RWPE2 (cell line): ENCODE measurements at regions not wholly inside any gene's neighbourhood (a gene's known extent, or its start where the extent isn't known, plus 50 kb on each side); places are given as distances from the start of the nearest gene placed in this dataset.

Experiments
- ATAC-seq: fragments of 200-7000 bp; cut with Tn5 transposase; 3 replicates; pipeline ENCODE4 v1.9.1; 2021; ENCODE audit warnings: low read depth
- DNase-seq: peaks from one replicate; pipeline ENCODE4 v3.0.0-alpha.2; 2020; ENCODE audit warnings: low spot score
- H3K27ac ChIP-seq: fragments of 450-650 bp; 2 replicates; pipeline ENCODE4 v1.5.1; 2017; ENCODE audit warnings: mild to moderate bottlenecking; ENCODE audit not compliant: poor library complexity, severe bottlenecking
- H3K27me3 ChIP-seq: fragments of 250-450 bp; sonication (Bioruptor Pico); 2 replicates; pipeline ENCODE4 v1.5.1; 2021; ENCODE audit warnings: mild to moderate bottlenecking, moderate library complexity; ENCODE audit not compliant: insufficient read depth, poor library complexity, severe bottlenecking
- H3K36me3 ChIP-seq: fragments of 250-450 bp; sonication (Bioruptor Pico); 2 replicates; pipeline ENCODE4 v1.5.1; 2020; ENCODE audit warnings: low read depth, mild to moderate bottlenecking, moderate library complexity
- H3K4me1 ChIP-seq: fragments of 250-450 bp; sonication (Bioruptor Pico); 2 replicates; pipeline ENCODE4 v1.5.1; 2021; ENCODE audit warnings: mild to moderate bottlenecking, moderate library complexity; ENCODE audit not compliant: insufficient read depth, poor library complexity, severe bottlenecking
- H3K4me3 ChIP-seq: fragments of 250-450 bp; sonication (Bioruptor Pico); 2 replicates; pipeline ENCODE4 v1.5.1; 2021; ENCODE audit warnings: mild to moderate bottlenecking, moderate library complexity; ENCODE audit not compliant: severe bottlenecking
- H3K9me3 ChIP-seq: fragments of 250-450 bp; sonication (Bioruptor Pico); 2 replicates; pipeline ENCODE4 v1.5.1; 2021; ENCODE audit warnings: mild to moderate bottlenecking, moderate library complexity; ENCODE audit not compliant: severe bottlenecking
- CTCF ChIP-seq: fragments of 450-650 bp; IDR thresholded peaks from one replicate; pipeline ENCODE4 v1.5.1; 2017; ENCODE audit warnings: mild to moderate bottlenecking, moderate library complexity; ENCODE audit not compliant: poor library complexity, severe bottlenecking

- peaks cover 3% of the 10 kb centered on the region for H3K4me1 ChIP-seq
- DNase-seq, result no peak
Observed at GRCh38 chr11:106497822-106498221, 420.4 kb downstream of the AASDHPPT start.

GRCh38 chr11:106503901-106504300 lies 426.4 kb downstream of the AASDHPPT start:
- no peak for ATAC-seq

More at GRCh38 chr11:106497822-106498221, 420.4 kb downstream of the AASDHPPT start:
- TF ChIP-seq CTCF, result no peak
- Histone ChIP-seq H3K9me3 (no peaks in the 10 kb centered on the region), H3K4me3 (no peak overlapping the region), H3K27me3 (no peaks in the 10 kb centered on the region), H3K27ac (no peak overlapping the region), H3K36me3 (no peaks in the 10 kb centered on the region)
- no peak for ATAC-seq

DNA sequence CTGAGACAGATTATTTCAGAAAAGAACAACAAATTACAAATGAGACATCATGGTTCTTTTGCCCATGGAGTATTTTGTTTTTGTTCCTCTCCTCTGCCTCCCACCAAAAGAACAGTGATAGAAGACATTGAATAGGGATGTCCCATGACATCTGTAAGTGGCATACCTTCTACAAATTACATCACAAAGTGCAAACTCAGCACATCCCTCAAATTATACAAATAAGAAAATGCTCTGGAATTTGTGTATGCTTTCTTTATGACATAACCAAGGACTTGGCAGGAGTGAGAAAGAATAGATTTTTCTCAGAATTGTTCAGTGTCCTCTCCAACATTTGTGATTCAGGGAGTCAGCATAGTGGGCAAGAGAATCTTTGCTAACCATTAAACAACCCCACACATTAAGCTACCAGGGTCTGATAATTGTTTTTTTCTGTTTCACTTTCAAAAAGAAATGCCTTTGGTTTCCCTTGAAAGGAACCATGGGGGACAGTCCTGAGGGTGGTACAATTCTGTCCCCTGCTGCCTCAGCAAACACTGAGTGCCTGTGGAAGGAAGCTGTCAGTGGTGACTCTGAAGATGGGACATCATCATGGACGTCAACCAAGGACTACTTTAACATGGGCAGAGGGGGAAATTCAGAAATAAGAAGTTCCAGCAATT lies 430.3 kb downstream of the AASDHPPT start:
- no peak for DNase-seq

More at GRCh38 chr11:106503901-106504300, 426.4 kb downstream of the AASDHPPT start:
- Histone ChIP-seq H3K36me3 (no peaks in the 10 kb centered on the region), H3K4me1 (no peaks in the 10 kb centered on the region), H3K9me3 (no peaks in the 10 kb centered on the region), H3K27me3 (no peaks in the 10 kb centered on the region), H3K27ac (no peak overlapping the region), H3K4me3 (no peak overlapping the region)
- no peak for TF ChIP-seq CTCF
- DNase-seq, result no peak

DNA sequence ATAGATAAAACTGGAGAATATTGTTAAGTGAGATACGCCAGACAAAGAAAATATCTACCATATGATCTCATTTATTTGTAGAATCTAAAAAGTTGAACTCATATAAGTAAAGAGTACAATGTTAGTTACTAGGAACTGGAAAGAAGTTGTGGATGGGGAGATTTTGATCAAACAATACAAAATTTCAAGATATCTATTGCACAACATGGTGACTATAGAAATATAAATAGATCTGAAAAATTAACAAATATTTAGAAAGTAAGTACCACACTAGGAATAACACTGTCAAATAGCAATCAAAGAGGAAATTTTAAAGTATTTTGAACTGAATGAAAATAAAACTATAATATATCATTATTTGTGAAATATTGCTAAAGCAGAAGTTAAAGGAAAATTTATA lies 437.2 kb downstream of the AASDHPPT start:
- Histone ChIP-seq H3K4me3 (no peak overlapping the region), H3K4me1 (no peaks in the 10 kb centered on the region), H3K9me3 (no peaks in the 10 kb centered on the region), H3K27me3 (no peaks in the 10 kb centered on the region), H3K36me3 (no peaks in the 10 kb centered on the region), H3K27ac (no peak overlapping the region)
- ATAC-seq (no peak), DNase-seq (no peak)
- TF ChIP-seq CTCF, result no peak

More for the DNA sequence above, 430.3 kb downstream of the AASDHPPT start:
- Histone ChIP-seq H3K4me1 (no peaks in the 10 kb centered on the region), H3K9me3 (no peaks in the 10 kb centered on the region), H3K4me3 (no peak overlapping the region), H3K27ac (no peak overlapping the region), H3K36me3 (no peaks in the 10 kb centered on the region), H3K27me3 (no peaks in the 10 kb centered on the region)
- ATAC-seq, result no peak
- no peak for TF ChIP-seq CTCF

DNA sequence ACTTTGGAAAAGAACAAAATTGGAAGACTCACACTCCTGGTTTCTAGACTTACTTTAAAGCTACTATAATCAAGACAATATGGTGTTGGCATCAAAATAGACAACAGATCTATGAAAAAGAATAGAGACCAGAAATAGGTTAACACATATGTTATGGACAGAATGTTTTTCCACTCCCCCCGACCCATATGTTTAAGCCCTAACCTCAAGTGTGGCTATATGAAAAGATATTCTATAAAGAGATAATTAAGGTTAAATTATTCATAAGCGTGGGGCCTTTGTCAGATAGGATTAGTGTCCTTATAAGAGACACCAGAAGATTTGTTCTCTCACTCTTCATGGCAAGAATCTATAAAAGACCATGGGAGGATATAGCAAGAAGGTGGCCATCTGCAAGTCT lies 440.0 kb downstream of the AASDHPPT start:
- no peaks in the 10 kb centered on the region for H3K27me3 ChIP-seq
- H3K4me3 ChIP-seq, result no peak overlapping the region
- DNase-seq (no peak), ATAC-seq (no peak)
- H3K9me3 ChIP-seq, result no peaks in the 10 kb centered on the region
- no peak overlapping the region for H3K27ac ChIP-seq
- no peaks in the 10 kb centered on the region for H3K36me3 ChIP-seq
- no peaks in the 10 kb centered on the region for H3K4me1 ChIP-seq
- TF ChIP-seq CTCF, result no peak
